HG03095 (cell line): ENCODE measurements at regions not wholly inside any gene's neighbourhood (a gene's known extent, or its start where the extent isn't known, plus 50 kb on each side); places are given as distances from the start of the nearest gene placed in this dataset.

ENCODE experiments used
- ATAC-seq: cut with Tn5 transposase; IDR thresholded peaks from one replicate; pipeline ENCODE4 v1.9.1; 2021; ENCODE audit warnings: moderate library complexity; ENCODE audit not compliant: unreplicated experiment

- no peak for ATAC-seq
These were observed 403.5 kb downstream of the ZSWIM6 start for GRCh38 chr5:61735531-61735930.

DNA sequence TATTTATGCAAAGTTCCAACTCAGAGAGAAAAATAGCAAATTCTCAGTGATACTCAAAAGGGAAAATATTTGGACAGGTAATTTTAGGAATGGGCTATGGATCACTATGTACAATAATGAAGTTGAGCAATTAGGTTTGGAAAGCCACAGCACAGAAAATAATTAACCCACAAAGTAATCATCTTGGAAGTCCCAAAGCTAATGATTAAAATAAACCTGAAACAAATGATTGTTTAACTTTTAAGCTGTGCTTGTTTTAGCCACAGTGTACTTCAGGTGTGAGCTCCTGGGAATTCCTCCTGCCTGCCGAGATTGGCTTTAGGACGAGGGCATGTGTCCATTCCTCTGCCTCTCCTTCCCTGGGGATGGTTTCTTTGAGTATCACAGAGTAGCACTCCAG is 403.9 kb downstream of the ZSWIM6 start:
- ATAC-seq = no peak

- no peak for ATAC-seq
These were observed 405.4 kb downstream of the ZSWIM6 start for GRCh38 chr5:61737301-61737963.

GRCh38 chr5:61737964-61738340 is 405.9 kb downstream of the ZSWIM6 start:
- no peak for ATAC-seq

GRCh38 chr5:61738446-61738845 is 406.4 kb downstream of the ZSWIM6 start:
- no peak for ATAC-seq

DNA sequence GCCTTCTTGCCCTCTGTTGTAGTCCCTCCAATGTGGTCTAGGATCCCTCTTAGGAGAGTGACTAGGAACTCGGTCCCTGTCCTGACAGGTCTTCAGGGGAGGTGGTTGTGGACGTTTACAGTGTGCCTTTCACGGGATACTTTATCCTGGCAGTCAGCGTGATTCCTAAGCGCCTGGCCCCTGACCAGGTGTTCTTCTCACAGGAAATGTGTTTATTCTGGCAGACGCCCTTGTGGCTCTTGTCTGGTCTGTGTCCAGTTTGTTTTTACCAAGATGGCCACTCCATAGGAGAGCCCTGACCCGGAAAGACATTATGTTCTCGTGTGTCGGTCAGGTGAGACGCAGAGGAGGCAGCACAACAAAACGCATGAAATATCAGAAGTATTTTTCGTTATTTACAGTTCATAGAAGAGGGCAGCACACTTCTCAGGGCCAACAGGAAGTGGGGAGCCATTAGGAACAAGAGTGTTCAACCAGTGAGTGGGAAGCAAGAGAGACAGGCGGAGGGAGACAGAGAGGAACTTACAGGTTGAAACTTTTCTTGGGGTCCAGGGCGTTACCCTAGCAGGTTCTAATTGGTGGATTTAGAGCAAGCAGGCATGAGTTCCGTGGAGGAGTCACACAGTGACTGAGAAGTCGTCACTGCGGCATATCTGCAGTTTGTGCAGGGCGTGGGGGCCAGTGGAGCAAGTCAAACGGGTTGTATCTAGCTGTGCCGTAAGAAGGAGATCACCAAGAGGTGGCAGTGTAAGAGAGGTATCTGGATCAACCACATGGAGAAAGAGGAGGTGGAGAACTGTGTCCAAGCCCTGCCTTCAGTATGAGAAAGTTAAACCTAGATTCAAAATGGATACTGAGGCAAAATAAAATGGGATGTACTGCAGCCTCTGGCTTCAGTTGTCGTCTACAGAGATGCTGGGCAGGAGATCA is 412.9 kb downstream of the ZSWIM6 start:
- ATAC-seq = no peak

DNA sequence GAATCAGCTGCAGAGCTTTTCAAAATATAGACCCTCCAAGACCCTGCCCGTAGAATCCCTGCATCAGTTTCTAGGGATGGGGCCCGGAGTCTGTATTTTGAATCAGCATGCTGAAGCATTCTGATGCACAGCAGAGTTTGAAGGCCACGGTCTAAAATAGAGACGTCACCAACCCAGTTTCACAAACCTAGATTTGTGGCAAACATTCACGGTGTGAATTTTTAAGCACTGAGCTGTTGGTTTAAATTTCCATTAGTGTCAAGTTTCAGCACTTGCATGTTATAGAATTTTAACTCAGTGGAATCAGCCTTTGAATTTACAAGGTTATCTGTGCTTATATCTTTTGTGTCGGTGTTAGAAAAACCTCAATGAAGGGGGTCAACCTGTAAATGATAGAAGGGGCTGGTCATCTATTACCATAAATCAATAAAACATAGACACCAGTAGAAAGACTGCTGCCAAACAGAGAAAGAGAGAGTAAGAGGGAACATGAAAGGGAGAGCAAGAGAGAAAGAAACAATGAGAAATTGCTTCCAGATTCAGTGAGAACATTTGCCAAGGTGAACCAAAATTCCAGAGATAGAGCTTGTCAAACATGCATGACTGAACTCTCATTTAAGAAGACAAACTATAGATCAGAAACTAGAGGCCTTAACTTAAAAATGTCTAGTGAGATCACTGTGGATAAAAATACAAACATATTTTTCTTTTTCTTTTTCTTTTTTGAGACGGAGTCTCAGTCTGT is 414.9 kb downstream of the ZSWIM6 start:
- ATAC-seq = no peak

- no peak for ATAC-seq
These were observed 416.1 kb downstream of the ZSWIM6 start for GRCh38 chr5:61748121-61748520.

DNA sequence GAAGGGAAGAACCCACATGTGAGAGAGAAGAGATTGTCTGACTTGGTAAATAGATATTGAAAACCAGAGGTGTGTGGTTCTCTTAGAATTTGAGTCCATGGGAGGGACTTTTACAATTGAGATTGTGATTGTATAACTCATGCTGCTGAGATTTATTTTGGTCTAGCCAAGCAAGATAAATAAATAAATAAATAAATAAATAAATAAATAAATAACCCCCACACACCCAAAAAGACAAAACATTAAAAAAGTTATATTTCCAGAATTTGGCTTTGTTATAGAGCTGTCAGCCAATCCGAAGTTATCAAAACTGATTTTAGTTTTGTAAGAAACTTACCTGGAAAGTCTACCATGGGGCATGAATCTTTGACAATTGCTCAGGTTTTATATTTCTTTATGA is 416.6 kb downstream of the ZSWIM6 start:
- no peak for ATAC-seq

DNA sequence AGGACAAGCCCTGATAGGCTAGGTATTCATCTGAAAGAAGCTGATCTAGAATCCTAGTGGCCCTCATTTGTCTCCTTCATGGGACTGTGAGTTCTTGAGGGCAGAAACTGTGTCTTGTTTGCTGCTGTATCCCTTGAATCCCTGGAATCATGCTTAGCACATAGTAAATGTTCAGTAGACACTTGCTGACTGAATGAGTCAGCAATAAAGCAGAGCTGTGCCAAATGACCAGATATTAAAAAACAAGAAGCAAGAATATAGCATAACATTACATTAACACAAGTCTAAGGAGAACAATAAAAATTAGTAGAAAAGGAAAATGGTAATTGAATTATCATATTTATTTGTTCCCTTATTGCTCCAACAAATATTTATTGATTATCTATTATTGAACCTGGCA is 420.5 kb downstream of the ZSWIM6 start:
- ATAC-seq = no peak

DNA sequence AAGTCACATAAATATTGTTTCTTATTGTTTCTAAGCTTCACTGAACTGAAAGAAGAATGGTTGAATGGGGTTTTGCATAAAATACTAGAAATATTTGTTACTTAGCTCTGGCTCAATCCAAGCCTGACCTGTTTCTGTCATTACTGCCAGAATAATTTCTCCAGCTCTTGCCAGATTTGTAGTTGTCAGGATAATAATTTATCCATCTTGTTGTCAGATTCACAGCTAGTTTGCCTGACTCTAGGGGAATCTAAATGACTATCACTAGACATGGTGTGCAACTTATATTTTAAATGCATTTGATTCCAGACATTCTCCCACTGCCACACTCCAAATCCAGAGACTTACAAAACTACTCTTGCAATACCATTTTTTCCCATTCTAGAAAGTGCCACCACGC is 422.7 kb downstream of the ZSWIM6 start:
- ATAC-seq = no peak

DNA sequence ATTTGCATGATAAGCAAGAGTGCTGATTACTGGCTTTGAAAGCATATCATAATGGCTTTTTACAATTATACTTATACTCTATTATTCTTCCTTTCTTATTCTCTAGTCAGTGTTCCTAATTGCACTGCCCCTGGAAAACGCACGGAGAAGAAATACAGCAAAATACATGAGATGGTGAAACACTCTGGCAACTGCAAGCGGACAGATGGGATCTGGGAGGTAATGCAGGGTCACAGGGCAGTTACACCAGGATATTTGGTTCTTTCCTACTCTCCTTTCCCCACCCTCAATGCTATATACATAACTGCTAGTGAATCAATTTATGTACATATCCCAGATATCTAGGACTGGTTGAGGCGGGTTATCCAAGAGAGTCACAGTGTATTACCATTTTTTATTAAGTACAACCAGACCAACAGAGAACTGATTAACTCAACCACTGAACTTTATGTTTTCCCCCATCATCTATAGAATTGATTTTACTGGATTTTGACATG is 423.7 kb downstream of the ZSWIM6 start:
- no peak for ATAC-seq

- no peak for ATAC-seq
These were observed 426.7 kb downstream of the ZSWIM6 start for GRCh38 chr5:61758711-61759110.

DNA sequence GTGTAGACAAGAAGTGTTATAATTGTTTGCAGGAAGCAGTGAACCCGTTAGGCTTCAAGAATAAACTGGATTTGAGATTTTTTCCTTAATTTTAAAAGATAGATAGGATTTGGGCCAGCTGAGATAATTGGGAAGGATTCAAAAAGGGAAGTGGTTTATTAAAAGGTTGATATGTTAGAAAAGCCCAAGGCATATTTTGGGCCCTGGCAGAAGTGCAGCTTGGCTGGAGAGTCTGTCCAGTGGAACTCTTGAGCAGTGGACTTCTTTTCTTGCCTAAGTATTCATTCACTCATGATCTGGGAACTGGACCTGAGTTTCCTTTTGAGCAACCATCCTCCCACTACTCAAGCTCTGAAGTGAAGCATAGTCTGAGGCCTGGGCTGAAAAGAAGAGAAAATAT is 433.4 kb downstream of the ZSWIM6 start:
- no peak for ATAC-seq

GRCh38 chr5:61766141-61766540 is 434.1 kb downstream of the ZSWIM6 start:
- ATAC-seq = no peak

DNA sequence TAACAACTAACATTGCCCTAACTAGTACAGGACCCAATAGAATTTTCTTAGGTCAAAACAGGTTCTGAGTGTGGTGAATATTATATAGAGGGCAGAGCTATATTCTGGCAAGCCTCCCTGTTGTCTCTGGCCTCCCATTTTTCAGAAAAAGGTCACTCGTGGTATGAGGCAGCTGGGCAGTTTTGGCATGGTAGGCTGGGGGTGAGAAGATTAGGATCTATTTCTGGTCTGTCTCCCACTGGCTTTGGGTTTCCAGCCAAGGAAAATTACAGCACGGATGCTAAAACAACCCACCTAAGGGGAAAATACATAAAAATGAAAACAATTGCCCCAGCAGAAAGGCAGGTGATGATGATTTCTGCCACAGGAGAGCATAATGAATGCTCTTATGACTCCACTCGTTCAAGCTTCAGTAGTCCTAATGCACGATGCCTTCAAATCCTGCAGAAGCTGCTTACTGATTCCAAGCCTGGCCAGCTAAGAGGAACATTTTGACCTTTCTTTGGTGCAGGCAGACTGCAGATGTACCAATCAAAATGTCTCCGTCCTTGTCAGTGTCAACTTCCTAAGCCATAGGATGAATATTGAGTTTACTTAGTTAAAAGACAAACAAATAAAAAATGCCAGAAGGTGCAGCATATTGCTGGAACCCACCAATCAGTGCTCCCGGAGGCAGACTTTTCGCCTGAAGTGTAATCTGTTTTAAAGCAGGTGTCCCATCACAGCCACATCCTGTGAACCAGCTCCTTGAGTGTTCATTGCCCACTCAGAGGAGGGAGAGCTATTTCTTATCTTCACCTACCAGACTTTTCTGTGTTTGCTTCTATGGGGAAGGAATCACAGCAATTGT is 435.4 kb downstream of the ZSWIM6 start:
- ATAC-seq = no peak

- ATAC-seq = peak; percentile 79
These were observed 436.7 kb downstream of the ZSWIM6 start for GRCh38 chr5:61768692-61769281.

DNA sequence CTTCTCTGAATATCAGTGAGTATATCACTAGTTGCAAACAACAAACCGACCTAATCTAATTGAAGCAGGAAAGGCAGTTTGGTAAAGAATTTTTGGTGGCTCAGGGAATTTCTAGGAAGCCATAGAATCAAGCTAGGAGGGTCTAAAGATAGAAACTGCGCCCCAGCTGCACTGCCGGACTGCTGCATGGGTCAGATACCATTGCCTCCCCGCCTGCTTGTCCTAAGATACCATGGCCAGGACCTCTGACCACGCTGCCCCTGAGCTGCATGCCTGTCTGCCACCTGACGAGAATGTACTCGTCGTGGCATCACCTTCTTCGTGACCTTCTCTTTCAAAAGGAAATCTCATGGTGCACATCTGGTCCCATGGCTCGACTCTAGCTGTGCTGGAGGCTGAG is 439.0 kb downstream of the ZSWIM6 start:
- no peak for ATAC-seq

GRCh38 chr5:61771808-61772207 is 439.8 kb downstream of the ZSWIM6 start:
- ATAC-seq = no peak

DNA sequence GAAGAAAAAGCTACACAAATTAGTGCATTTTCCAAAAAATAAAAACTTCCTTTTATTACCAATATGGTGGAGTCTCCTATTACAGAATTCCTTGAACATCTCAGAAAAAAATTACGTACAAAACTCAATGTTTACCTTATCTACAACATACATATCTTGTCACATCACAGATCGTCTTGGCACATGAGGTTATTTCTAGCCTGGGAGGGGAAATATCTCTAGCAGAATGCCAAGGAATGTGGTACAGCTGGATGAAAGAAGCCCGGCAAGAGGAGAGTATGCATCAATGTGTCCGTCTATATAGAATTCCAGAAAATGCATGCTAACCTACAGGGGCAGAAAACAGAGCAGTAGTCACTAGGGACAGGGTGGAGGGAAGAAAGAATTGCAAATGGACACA is 443.8 kb downstream of the ZSWIM6 start:
- ATAC-seq = no peak
